Osteoblast (primary cell): ENCODE measurements at regions not wholly inside any gene's neighbourhood (a gene's known extent, or its start where the extent isn't known, plus 50 kb on each side); places are given as distances from the start of the nearest gene placed in this dataset.

Source experiments
- DNase-seq: peaks from one replicate; pipeline ENCODE4 v3.0.0; 2011; ENCODE audit warnings: low spot score, mixed read lengths; ENCODE audit not compliant: insufficient read length; ENCODE audit errors: missing footprints
- H2AFZ ChIP-seq: 2 replicates; pipeline ENCODE4 v1.6.0; 2011; ENCODE audit warnings: mild to moderate bottlenecking, low read length
- H3K27ac ChIP-seq: 2 replicates; pipeline ENCODE4 v1.5.1; 2011; ENCODE audit warnings: mild to moderate bottlenecking, low read depth, low read length, moderate library complexity
- H3K27me3 ChIP-seq: 2 replicates; pipeline ENCODE4 v1.6.0; 2012; ENCODE audit warnings: mild to moderate bottlenecking, control low read depth, inconsistent platforms, low read length, moderate library complexity; ENCODE audit not compliant: insufficient read depth
- H3K36me3 ChIP-seq: 2 replicates; pipeline ENCODE4 v1.5.1; 2011; ENCODE audit warnings: mild to moderate bottlenecking, low read length, control low read depth, moderate library complexity; ENCODE audit not compliant: insufficient read depth
- H3K4me1 ChIP-seq: 2 replicates; pipeline ENCODE4 v1.5.1; 2011; ENCODE audit warnings: mild to moderate bottlenecking, low read length, control low read depth, moderate library complexity; ENCODE audit not compliant: insufficient read depth
- H3K4me2 ChIP-seq: 2 replicates; pipeline ENCODE4 v1.6.0; 2011; ENCODE audit warnings: mild to moderate bottlenecking, low read length; ENCODE audit not compliant: insufficient read depth
- H3K4me3 ChIP-seq: fragments of 200-600 bp; sonication (generic); 3 replicates; pipeline ENCODE4 v1.5.1; 2012; ENCODE audit warnings: mild to moderate bottlenecking, low read length, inconsistent platforms; ENCODE audit not compliant: insufficient read depth
- H3K79me2 ChIP-seq: 2 replicates; pipeline ENCODE4 v1.6.0; 2012; ENCODE audit warnings: mild to moderate bottlenecking, low read length, control low read depth, inconsistent platforms; ENCODE audit not compliant: insufficient read depth
- H3K9me3 ChIP-seq: 2 replicates; pipeline ENCODE4 v1.5.1; 2011; ENCODE audit warnings: low read depth, low read length, control low read depth
- H4K20me1 ChIP-seq: 2 replicates; pipeline ENCODE4 v1.6.0; 2012; ENCODE audit warnings: mild to moderate bottlenecking, low read length, control low read depth; ENCODE audit not compliant: insufficient read depth
- TF ChIP-seq, protein P1 (sequence below): IDR thresholded peaks from 2 replicates; pipeline ENCODE4 v1.5.1; 2011; ENCODE audit warnings: mild to moderate bottlenecking, low read depth, low read length, moderate library complexity; ENCODE audit errors: extremely low read depth

DNA sequence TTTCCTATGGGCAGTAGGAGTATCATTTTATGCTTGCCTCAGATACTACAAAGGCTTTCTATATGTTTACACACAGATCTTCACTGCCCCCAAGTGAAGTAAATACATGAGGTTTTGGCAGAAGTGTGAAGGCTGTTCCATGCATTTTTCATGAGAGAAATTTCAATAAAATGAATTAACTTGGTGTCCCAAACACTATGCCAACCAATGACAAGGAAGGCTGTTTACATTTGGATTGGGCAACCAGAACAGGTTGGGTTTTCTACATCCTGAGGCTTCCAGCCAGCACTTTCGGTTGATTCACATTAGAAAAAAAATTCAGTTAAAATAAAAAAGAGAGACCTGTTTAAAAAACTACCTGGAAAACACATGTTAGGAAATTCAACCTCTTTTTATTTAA, 625.4 kb downstream of the KCNJ2 start:
- TF ChIP-seq, protein P1, sequence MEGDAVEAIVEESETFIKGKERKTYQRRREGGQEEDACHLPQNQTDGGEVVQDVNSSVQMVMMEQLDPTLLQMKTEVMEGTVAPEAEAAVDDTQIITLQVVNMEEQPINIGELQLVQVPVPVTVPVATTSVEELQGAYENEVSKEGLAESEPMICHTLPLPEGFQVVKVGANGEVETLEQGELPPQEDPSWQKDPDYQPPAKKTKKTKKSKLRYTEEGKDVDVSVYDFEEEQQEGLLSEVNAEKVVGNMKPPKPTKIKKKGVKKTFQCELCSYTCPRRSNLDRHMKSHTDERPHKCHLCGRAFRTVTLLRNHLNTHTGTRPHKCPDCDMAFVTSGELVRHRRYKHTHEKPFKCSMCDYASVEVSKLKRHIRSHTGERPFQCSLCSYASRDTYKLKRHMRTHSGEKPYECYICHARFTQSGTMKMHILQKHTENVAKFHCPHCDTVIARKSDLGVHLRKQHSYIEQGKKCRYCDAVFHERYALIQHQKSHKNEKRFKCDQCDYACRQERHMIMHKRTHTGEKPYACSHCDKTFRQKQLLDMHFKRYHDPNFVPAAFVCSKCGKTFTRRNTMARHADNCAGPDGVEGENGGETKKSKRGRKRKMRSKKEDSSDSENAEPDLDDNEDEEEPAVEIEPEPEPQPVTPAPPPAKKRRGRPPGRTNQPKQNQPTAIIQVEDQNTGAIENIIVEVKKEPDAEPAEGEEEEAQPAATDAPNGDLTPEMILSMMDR: no peak
- Histone ChIP-seq H2AFZ (no peak overlapping the region), H3K4me1 (no peaks in the 10 kb centered on the region), H3K4me2 (no peak overlapping the region), H4K20me1 (no peaks in the 10 kb centered on the region), H3K36me3 (no peaks in the 10 kb centered on the region), H3K27me3 (no peaks in the 10 kb centered on the region), H3K9me3 (no peaks in the 10 kb centered on the region), H3K27ac (no peak overlapping the region), H3K4me3 (no peak overlapping the region), H3K79me2 (no peaks in the 10 kb centered on the region)
- no peak for DNase-seq

DNA sequence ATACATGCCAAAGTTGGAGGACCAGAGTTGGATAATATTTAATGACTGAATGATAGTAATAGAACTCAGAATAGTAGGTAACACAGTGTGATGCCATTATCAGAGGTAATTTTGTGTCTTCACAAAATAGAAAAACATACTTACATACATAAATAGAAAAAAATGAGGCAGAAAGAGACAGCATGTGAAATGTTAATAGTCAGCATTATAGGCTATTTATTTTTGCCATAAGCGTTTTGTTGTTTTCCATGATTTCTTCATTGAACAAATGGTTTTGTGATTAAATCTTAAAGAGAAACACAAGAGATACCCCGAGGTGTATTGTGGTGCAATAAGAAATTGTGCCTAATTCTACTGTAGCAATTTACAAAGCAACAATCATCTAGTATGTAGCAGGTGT, 626.3 kb downstream of the KCNJ2 start:
- Histone ChIP-seq H3K9me3 (no peaks in the 10 kb centered on the region), H3K4me2 (no peak overlapping the region), H3K79me2 (no peaks in the 10 kb centered on the region), H3K4me1 (no peaks in the 10 kb centered on the region), H3K4me3 (no peak overlapping the region), H2AFZ (no peak overlapping the region), H3K27ac (no peak overlapping the region), H3K36me3 (no peaks in the 10 kb centered on the region), H4K20me1 (no peaks in the 10 kb centered on the region), H3K27me3 (no peaks in the 10 kb centered on the region)
- DNase-seq: no peak
- TF ChIP-seq, protein P1: no peak

DNA sequence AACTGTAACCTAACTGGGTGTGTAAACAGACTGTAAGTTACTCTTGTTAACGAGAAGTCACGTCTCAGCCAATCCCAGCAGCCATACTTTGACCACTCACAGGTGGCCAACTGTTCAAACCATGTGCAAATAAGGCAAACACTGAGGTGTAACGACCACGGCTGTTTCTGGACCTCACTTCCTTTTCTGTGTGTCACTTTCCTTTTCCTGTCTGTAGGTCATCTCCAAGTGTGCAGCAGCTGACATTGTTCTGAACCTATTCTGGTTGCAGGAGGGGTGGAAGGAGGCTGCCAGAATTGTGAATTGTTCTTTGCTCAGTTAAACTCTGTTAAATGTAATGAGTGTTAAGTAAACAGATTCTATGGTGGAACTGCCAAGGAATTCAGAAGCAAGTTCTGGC, 627.4 kb downstream of the KCNJ2 start:
- Histone ChIP-seq H3K79me2 (no peaks in the 10 kb centered on the region), H3K4me3 (no peak overlapping the region), H3K4me2 (no peak overlapping the region), H3K27ac (no peak overlapping the region), H3K27me3 (no peaks in the 10 kb centered on the region), H3K4me1 (no peaks in the 10 kb centered on the region), H3K9me3 (no peaks in the 10 kb centered on the region), H4K20me1 (no peaks in the 10 kb centered on the region), H2AFZ (peak overlapping the region; percentile 20), H3K36me3 (no peaks in the 10 kb centered on the region)
- no peak for DNase-seq
- TF ChIP-seq, protein P1: no peak

DNA sequence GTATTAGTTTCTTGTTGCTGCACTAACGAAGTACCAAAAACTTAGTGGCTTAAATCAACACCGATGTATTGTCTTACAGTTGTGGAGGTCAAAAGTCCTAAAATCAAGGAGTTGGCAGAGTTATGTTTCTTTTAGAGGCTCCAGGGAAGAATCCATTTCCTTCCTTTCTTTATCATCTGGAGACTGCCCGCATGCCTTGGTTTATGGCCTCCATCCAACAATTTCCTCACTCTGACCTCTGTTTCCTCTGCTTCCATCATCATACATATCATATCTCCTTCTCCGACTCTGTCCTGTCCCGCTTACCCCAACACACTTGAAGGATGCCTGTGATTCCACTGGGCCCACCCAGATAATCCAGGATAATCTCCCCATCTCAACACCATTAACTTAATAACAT, 627.8 kb downstream of the KCNJ2 start:
- no peaks in the 10 kb centered on the region for H3K9me3 ChIP-seq
- H3K27ac ChIP-seq: no peak overlapping the region
- no peaks in the 10 kb centered on the region for H3K4me1 ChIP-seq
- no peaks in the 10 kb centered on the region for H3K27me3 ChIP-seq
- no peak for DNase-seq
- H3K79me2 ChIP-seq: no peaks in the 10 kb centered on the region
- peak overlapping the region; percentile 20 for H2AFZ ChIP-seq
- H3K4me2 ChIP-seq: no peak overlapping the region
- TF ChIP-seq, protein P1: no peak
- no peaks in the 10 kb centered on the region for H4K20me1 ChIP-seq
- H3K4me3 ChIP-seq: no peak overlapping the region
- no peaks in the 10 kb centered on the region for H3K36me3 ChIP-seq
